ENCODE measurements at regions not wholly inside any gene's neighbourhood (a gene's known extent, or its start where the extent isn't known, plus 50 kb on each side); places are given as distances from the start of the nearest gene placed in this dataset.

DNA sequence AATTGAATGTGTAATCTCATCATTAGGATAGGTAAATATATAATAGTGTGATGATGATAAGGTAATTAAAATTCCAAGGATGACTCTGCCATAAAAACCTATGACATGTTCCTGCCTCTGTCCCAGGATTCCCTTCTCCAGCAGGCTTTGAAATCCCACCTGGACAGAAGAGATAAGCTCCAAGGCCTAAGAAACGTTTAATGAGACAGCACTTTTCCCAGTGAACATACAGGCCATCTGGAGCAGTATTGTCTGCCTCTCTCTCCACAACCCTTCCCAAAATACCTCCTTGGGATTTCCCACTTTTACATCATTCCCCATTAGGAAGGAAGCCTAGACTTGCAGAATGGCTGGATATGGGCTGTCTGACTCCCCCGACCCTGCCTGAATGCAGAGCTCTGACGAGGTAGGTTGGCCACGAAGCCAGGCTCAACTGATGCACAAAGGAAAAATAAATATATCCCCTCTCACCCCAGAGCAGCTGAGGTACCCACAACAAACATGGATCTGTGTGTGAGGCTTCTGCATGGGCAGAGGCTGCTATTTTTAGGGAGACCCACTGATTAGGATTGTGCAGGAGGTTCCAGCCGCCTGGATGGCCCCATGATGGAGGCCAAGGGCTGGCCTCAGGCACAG lies 71.0 kb downstream of the TMPRSS5 start:
- no peak for DNase-seq (ENCODE audit: low read depth in 2 of 2)

DNA sequence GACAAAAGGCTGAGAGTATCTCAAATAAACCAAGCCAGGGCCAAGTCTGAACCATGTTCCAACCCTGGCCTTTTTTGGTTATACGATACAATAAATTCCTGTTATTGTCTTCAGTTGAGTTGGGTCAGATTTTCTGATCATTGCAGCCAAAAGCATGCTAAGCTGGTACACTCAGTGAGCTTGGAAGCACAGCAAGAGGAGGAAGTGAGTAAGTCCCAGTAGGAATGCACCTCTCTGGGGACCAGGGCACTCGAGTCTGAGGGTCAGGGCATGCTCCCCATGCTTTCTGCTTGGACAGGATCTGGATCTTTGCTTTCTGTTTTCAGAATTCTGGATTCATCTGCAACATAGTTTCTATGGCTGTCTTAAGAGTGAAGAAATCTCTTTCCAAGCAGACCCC lies 73.1 kb downstream of the TMPRSS5 start:
- no peak for DNase-seq (ENCODE audit: low read depth in 2 of 2)

- DNase-seq (ENCODE audit: low read depth in 2 of 2) = no peak
These were observed 76.5 kb downstream of the TMPRSS5 start for GRCh38 chr11:113629562-113629961.

DNA sequence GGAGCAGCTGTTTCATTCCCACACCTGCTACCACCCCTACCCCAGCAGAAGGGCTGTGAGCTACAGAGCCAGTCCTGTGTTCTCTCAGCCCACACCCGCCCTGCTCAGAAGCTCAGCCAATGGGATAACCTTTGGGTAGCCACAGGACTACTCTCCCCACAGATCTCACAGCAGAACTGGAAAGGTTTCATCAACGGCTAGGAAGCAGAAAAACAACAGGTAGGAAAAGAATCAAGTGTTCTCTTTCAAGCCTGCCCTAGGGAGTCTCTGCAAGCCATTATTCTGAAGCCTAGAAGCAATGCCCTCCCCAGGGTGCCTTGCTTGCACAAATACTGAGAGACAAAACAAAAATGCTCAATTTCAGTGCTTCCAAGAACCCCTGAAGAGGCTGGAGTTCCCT lies 77.2 kb downstream of the TMPRSS5 start:
- no peak for DNase-seq (ENCODE audit: low read depth in 2 of 2)

GRCh38 chr11:113627946-113628345 lies 78.2 kb downstream of the TMPRSS5 start:
- no peak for DNase-seq (ENCODE audit: low read depth in 2 of 2)

- DNase-seq (ENCODE audit: low read depth in 2 of 2) = no peak
These were observed 78.8 kb downstream of the TMPRSS5 start for GRCh38 chr11:113627297-113627696.

GRCh38 chr11:113626736-113627135 lies 79.4 kb downstream of the TMPRSS5 start:
- no peak for DNase-seq (ENCODE audit: low read depth in 2 of 2)

- DNase-seq (ENCODE audit: low read depth in 2 of 2) = no peak
These were observed 83.0 kb downstream of the TMPRSS5 start for GRCh38 chr11:113623114-113623513.

DNA sequence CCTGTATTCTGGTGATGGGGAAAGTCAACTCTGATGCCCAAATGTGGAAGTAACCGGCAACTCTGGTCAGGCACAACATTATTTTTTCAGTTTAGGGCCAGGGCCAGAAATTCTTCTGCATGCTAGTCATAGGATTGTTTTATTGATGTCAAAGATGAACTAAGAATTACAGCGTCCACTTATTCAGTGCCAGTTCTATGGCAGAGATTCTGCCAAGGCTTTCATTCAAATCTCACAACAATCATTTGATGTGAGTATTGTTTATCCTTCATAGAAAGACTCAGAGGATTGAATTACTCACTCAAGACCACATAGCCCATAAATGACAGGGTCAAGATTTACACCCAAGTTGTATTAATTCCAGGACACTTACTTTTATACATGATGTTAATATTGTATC lies 87.7 kb downstream of the TMPRSS5 start:
- DNase-seq (ENCODE audit: low read depth in 2 of 2) = no peak

DNA sequence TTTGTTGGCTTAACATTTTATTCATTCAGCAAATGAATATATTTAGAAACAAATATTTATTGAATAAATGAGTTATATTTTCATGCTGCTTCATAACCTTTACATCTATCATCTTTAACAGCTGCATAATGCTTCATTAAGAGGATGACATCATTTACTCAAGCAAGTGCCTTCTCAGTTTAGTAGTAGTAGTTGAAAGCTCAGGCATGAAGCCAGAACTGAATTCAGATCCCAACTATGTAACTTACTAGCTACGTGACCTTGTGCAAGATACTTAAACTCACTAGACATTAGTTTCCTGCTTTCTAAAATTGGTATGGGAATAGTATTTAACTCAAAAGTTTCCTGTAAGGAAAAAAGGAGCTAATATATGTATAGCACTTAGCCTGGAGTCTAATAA lies 90.3 kb downstream of the TMPRSS5 start:
- no peak for DNase-seq (ENCODE audit: low read depth in 2 of 2)

DNA sequence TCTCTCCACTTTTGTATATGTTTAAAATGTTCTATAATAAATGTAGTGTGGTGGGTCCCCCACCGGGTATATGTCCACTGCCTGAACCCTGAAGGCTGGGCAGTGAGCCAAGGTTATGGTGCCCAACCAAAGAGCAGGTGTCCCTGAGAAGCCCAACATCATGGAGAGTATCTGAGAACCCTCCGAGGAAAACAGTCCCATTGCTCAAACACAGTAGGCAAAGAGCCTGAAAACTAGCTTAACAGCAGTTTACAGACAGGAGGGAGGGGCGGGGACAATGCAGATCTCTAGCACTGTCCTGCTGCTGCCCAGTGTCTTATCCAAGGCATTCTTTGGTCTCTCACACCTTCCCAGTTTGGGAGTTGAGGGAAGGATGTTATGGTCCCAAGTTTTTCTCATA lies 91.0 kb downstream of the TMPRSS5 start:
- DNase-seq (ENCODE audit: low read depth in 2 of 2) = no peak

- no peak for DNase-seq (ENCODE audit: low read depth in 2 of 2)
These were observed 92.0 kb downstream of the TMPRSS5 start for GRCh38 chr11:113614097-113614496.

GRCh38 chr11:113613619-113614018 lies 92.5 kb downstream of the TMPRSS5 start:
- DNase-seq (ENCODE audit: low read depth in 2 of 2) = no peak

GRCh38 chr11:113604186-113604585 lies 101.9 kb downstream of the TMPRSS5 start:
- no peak for DNase-seq (ENCODE audit: low read depth in 2 of 2)

- DNase-seq (ENCODE audit: low read depth in 2 of 2) = no peak
These were observed 102.6 kb downstream of the TMPRSS5 start for GRCh38 chr11:113603277-113604059.

DNA sequence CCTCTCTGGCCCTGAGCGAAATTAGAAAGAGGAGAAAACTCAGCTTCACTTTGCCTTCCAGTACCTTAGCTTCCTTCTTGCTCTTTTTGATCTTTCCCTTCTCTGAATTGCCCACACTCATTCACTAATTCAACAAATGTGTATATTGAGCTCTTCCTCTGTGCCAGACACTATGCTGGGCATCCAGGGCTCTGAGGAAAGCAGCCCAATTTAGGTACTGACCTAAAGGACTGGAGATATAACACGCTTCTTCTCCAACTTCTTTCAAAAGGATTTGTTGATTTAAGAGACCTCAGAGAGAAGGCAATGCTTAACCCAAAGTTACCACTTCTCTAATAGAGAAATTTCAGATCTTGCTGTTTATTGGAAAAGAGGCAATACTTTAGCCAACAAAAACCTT lies 103.6 kb downstream of the TMPRSS5 start:
- DNase-seq (ENCODE audit: low read depth in 2 of 2) = no peak

DNA sequence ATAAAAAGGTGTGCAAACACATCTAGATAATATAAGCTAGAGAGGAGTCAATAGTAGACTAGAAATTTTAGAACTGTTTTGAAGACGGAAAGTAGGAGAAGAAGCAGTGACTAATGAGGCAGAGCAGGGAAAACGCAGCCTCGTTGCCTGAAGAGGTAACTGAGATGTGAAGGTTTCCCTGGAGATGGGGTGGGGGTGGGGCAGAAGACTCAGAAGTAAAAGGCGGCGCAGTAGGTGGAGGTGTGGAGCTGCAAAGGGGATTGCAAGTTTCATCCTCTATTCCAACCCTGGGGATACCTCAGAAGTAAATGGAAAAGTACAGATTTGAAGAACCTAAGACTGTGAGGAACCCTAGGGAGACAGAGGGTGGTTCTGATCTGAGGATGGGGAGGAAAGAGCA lies 109.5 kb downstream of the TMPRSS5 start:
- no peak for DNase-seq (ENCODE audit: low read depth in 2 of 2)

DNA sequence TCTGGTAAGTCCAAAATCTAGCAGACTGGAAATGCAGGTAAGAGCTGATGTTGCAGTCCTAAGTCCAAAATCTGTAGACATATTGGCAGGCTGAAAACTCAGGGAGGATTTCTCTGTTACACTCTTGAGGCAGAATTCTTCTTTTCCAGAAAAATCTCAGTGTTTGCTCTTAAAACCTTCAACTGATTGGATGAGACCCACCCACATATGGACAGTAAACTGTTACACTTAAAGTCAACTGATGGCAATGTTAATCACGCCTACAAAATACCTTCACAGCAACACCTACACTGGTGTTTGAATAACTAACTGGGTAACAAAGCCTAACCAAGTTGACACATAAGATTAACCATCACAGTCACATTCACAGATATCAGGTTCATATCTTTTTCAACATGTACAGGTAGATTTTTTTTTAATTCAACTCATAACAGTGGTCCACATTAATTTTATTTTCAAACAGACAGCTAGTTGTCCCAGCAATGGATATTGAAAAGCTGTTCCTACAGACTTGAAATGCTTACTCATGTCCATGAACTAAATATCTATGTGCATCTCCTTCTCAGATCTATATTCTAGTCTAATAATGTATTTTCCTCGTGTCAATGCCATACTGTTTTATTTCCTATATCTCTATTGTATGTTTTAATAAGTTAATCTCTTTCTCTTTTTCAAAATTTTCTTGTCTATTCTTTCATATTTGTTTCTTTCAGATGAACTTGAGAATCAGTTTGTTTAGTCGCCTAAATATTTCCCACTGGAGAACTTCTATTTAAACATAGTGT lies 110.1 kb downstream of the TMPRSS5 start:
- DNase-seq (ENCODE audit: low read depth in 2 of 2) = no peak

DNA sequence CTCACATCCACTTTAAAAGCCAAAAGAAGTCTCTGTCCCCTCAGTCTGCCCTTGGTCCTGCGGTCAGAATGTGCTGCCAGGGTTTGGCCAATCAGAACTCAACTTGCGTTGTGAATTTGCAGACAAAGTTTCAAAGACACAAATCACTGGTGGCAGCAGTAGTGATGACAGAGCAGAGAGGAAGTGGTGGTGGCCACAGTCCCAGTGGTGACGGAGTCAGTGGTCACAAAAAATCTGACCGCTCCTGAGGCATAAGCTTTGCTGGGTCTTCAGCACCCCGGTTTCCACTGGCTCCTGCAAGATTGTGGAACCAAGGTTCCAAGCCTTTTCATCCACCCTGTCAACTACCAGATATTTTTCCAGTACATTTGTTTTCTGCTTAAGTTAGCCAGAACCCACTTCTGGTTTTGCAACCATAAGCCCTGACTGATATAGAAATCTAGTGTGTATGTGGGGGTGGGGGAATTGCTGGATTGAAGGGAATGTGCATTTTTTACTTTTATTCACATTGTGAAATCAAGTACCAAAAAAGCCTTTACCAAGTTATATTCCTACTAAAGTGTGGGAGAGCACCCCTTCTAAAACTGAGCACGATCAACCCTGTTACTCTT lies 112.3 kb downstream of the TMPRSS5 start:
- DNase-seq (ENCODE audit: low read depth in 2 of 2) = no peak

- DNase-seq (ENCODE audit: low read depth in 2 of 2) = no peak
These were observed 115.0 kb downstream of the TMPRSS5 start for GRCh38 chr11:113591117-113591516.

GRCh38 chr11:113587308-113587739 lies 112.1 kb upstream of the DRD2 start:
- no peak for DNase-seq (ENCODE audit: low read depth in 2 of 2)

DNA sequence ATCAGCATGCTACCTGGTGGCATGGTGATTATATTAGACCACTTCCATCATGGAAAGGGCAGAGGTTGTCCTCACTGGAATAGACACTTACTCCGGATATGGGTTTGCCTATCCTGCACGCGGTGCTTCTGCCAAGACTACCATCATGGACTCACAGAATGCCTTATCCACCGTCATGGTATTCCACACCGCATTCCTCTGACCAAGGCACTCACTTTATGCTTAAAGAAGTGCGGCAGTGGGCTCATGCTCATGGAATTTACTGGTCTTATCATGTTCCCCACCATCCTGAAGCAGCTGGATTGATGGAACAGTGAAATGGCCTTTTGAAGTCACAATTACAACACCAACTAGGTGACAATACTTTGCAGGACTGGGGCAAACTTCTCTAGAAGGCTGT lies 109.2 kb upstream of the DRD2 start:
- no peak for DNase-seq (ENCODE audit: low read depth in 2 of 2)
